ENCODE measurements at regions not wholly inside any gene's neighbourhood (a gene's known extent, or its start where the extent isn't known, plus 50 kb on each side); places are given as distances from the start of the nearest gene placed in this dataset.

GRCh38 chr1:199855580-199855979 is 171.9 kb upstream of the NR5A2 start:
- no peak overlapping the region for H3K27ac Mint-ChIP-seq (ENCODE audit: low read depth)
- H3K27me3 Mint-ChIP-seq, result peaks cover 35% of the 10 kb centered on the region
- H3K9me3 Mint-ChIP-seq, result no peaks in the 10 kb centered on the region
- DNase-seq (ENCODE audit: low spot score in 2 of 2) (no peak), ATAC-seq (replicated peaks; ENCODE audit: extremely low read depth, poor library complexity, severe bottlenecking) (no peak)
- no peak overlapping the region for H3K4me3 Mint-ChIP-seq
- no peaks in the 10 kb centered on the region for H3K36me3 Mint-ChIP-seq (ENCODE audit: insufficient read depth)
- H3K4me1 Mint-ChIP-seq, result no peaks in the 10 kb centered on the region

GRCh38 chr1:199856216-199856780 is 171.2 kb upstream of the NR5A2 start:
- ATAC-seq (replicated peaks; ENCODE audit: extremely low read depth, poor library complexity, severe bottlenecking) (no peak), DNase-seq (ENCODE audit: low spot score in 2 of 2) (no peak)
- H3K36me3 Mint-ChIP-seq (ENCODE audit: insufficient read depth), result no peaks in the 10 kb centered on the region
- no peak overlapping the region for H3K27ac Mint-ChIP-seq (ENCODE audit: low read depth)
- H3K4me1 Mint-ChIP-seq, result no peaks in the 10 kb centered on the region
- peaks cover 42% of the 10 kb centered on the region for H3K27me3 Mint-ChIP-seq
- H3K4me3 Mint-ChIP-seq, result no peak overlapping the region
- no peaks in the 10 kb centered on the region for H3K9me3 Mint-ChIP-seq

- DNase-seq (ENCODE audit: low spot score in 2 of 2) (no peak), ATAC-seq (replicated peaks; ENCODE audit: extremely low read depth, poor library complexity, severe bottlenecking) (no peak)
- Mint-ChIP-seq H3K36me3 (ENCODE audit: insufficient read depth) (no peaks in the 10 kb centered on the region), H3K27ac (ENCODE audit: low read depth) (no peak overlapping the region), H3K4me3 (no peak overlapping the region), H3K9me3 (no peaks in the 10 kb centered on the region), H3K4me1 (no peaks in the 10 kb centered on the region), H3K27me3 (peaks cover 50% of the 10 kb centered on the region)
Measured at GRCh38 chr1:199857108-199857507, 170.4 kb upstream of the NR5A2 start.

GRCh38 chr1:199857516-199857915 is 170.0 kb upstream of the NR5A2 start:
- no peaks in the 10 kb centered on the region for H3K4me1 Mint-ChIP-seq
- H3K36me3 Mint-ChIP-seq (ENCODE audit: insufficient read depth), result no peaks in the 10 kb centered on the region
- DNase-seq (ENCODE audit: low spot score in 2 of 2), result no peak
- H3K27me3 Mint-ChIP-seq, result peaks cover 50% of the 10 kb centered on the region
- no peak overlapping the region for H3K27ac Mint-ChIP-seq (ENCODE audit: low read depth)
- ATAC-seq (replicated peaks; ENCODE audit: extremely low read depth, poor library complexity, severe bottlenecking), result no peak
- H3K4me3 Mint-ChIP-seq, result no peak overlapping the region
- no peaks in the 10 kb centered on the region for H3K9me3 Mint-ChIP-seq

GRCh38 chr1:199858171-199858570 is 169.3 kb upstream of the NR5A2 start:
- Mint-ChIP-seq H3K9me3 (no peaks in the 10 kb centered on the region), H3K4me1 (no peaks in the 10 kb centered on the region), H3K27me3 (peaks cover 50% of the 10 kb centered on the region), H3K4me3 (no peak overlapping the region), H3K27ac (ENCODE audit: low read depth) (no peak overlapping the region), H3K36me3 (ENCODE audit: insufficient read depth) (no peaks in the 10 kb centered on the region)
- ATAC-seq (replicated peaks; ENCODE audit: extremely low read depth, poor library complexity, severe bottlenecking) (no peak), DNase-seq (ENCODE audit: low spot score in 2 of 2) (no peak)

- H3K9me3 Mint-ChIP-seq, result no peaks in the 10 kb centered on the region
Measured at GRCh38 chr1:199858856-199859255, 168.7 kb upstream of the NR5A2 start.

GRCh38 chr1:199859491-199859933 is 168.0 kb upstream of the NR5A2 start:
- no peak overlapping the region for H3K4me3 Mint-ChIP-seq
- no peak overlapping the region for H3K27ac Mint-ChIP-seq (ENCODE audit: low read depth)
- H3K9me3 Mint-ChIP-seq, result no peaks in the 10 kb centered on the region
- no peak for DNase-seq (ENCODE audit: low spot score in 2 of 2)
- peaks cover 48% of the 10 kb centered on the region for H3K27me3 Mint-ChIP-seq
- no peaks in the 10 kb centered on the region for H3K4me1 Mint-ChIP-seq
- H3K36me3 Mint-ChIP-seq (ENCODE audit: insufficient read depth), result no peaks in the 10 kb centered on the region
- no peak for ATAC-seq (replicated peaks; ENCODE audit: extremely low read depth, poor library complexity, severe bottlenecking)

More at GRCh38 chr1:199858856-199859255, 168.7 kb upstream of the NR5A2 start:
- DNase-seq (ENCODE audit: low spot score in 2 of 2) (no peak), ATAC-seq (replicated peaks; ENCODE audit: extremely low read depth, poor library complexity, severe bottlenecking) (no peak)
- Mint-ChIP-seq H3K27me3 (peaks cover 48% of the 10 kb centered on the region), H3K4me1 (no peaks in the 10 kb centered on the region), H3K36me3 (ENCODE audit: insufficient read depth) (no peaks in the 10 kb centered on the region), H3K4me3 (no peak overlapping the region), H3K27ac (ENCODE audit: low read depth) (no peak overlapping the region)

- H3K4me1 Mint-ChIP-seq, result no peaks in the 10 kb centered on the region
Measured at GRCh38 chr1:199861020-199861795, 166.3 kb upstream of the NR5A2 start.

GRCh38 chr1:199862047-199862446 is 165.5 kb upstream of the NR5A2 start:
- H3K27ac Mint-ChIP-seq (ENCODE audit: low read depth), result no peak overlapping the region
- ATAC-seq (replicated peaks; ENCODE audit: extremely low read depth, poor library complexity, severe bottlenecking) (no peak), DNase-seq (ENCODE audit: low spot score in 2 of 2) (no peak)
- no peaks in the 10 kb centered on the region for H3K4me1 Mint-ChIP-seq
- no peaks in the 10 kb centered on the region for H3K9me3 Mint-ChIP-seq
- no peak overlapping the region for H3K4me3 Mint-ChIP-seq
- H3K27me3 Mint-ChIP-seq, result peaks cover 63% of the 10 kb centered on the region
- no peaks in the 10 kb centered on the region for H3K36me3 Mint-ChIP-seq (ENCODE audit: insufficient read depth)

More at GRCh38 chr1:199861020-199861795, 166.3 kb upstream of the NR5A2 start:
- peaks cover 55% of the 10 kb centered on the region for H3K27me3 Mint-ChIP-seq
- no peaks in the 10 kb centered on the region for H3K9me3 Mint-ChIP-seq
- H3K27ac Mint-ChIP-seq (ENCODE audit: low read depth), result no peak overlapping the region
- ATAC-seq (replicated peaks; ENCODE audit: extremely low read depth, poor library complexity, severe bottlenecking), result no peak
- DNase-seq (ENCODE audit: low spot score in 2 of 2), result no peak
- no peaks in the 10 kb centered on the region for H3K36me3 Mint-ChIP-seq (ENCODE audit: insufficient read depth)
- no peak overlapping the region for H3K4me3 Mint-ChIP-seq

GRCh38 chr1:199866210-199866617 is 161.3 kb upstream of the NR5A2 start:
- Mint-ChIP-seq H3K4me1 (no peaks in the 10 kb centered on the region), H3K27ac (ENCODE audit: low read depth) (no peak overlapping the region), H3K36me3 (ENCODE audit: insufficient read depth) (no peaks in the 10 kb centered on the region), H3K27me3 (peaks cover 50% of the 10 kb centered on the region), H3K4me3 (no peak overlapping the region), H3K9me3 (no peaks in the 10 kb centered on the region)
- no peak for ATAC-seq (replicated peaks; ENCODE audit: extremely low read depth, poor library complexity, severe bottlenecking)
- DNase-seq (ENCODE audit: low spot score in 2 of 2), result no peak

GRCh38 chr1:199867601-199868000 is 159.9 kb upstream of the NR5A2 start:
- Mint-ChIP-seq H3K27ac (ENCODE audit: low read depth) (no peak overlapping the region), H3K27me3 (peaks cover 50% of the 10 kb centered on the region), H3K36me3 (ENCODE audit: insufficient read depth) (no peaks in the 10 kb centered on the region), H3K4me3 (no peak overlapping the region), H3K9me3 (no peaks in the 10 kb centered on the region), H3K4me1 (no peaks in the 10 kb centered on the region)
- ATAC-seq (replicated peaks; ENCODE audit: extremely low read depth, poor library complexity, severe bottlenecking) (no peak), DNase-seq (ENCODE audit: low spot score in 2 of 2) (no peak)

- Mint-ChIP-seq H3K9me3 (no peaks in the 10 kb centered on the region), H3K36me3 (ENCODE audit: insufficient read depth) (no peaks in the 10 kb centered on the region), H3K4me1 (no peaks in the 10 kb centered on the region), H3K4me3 (no peak overlapping the region), H3K27me3 (peaks cover 50% of the 10 kb centered on the region), H3K27ac (ENCODE audit: low read depth) (no peak overlapping the region)
- ATAC-seq (replicated peaks; ENCODE audit: extremely low read depth, poor library complexity, severe bottlenecking), result no peak
- DNase-seq (ENCODE audit: low spot score in 2 of 2), result no peak
Measured at GRCh38 chr1:199868777-199869176, 158.7 kb upstream of the NR5A2 start.

- no peak overlapping the region for H3K4me3 Mint-ChIP-seq
- DNase-seq (ENCODE audit: low spot score in 2 of 2), result no peak
- no peaks in the 10 kb centered on the region for H3K9me3 Mint-ChIP-seq
- no peak overlapping the region for H3K27ac Mint-ChIP-seq (ENCODE audit: low read depth)
- no peaks in the 10 kb centered on the region for H3K4me1 Mint-ChIP-seq
- no peaks in the 10 kb centered on the region for H3K36me3 Mint-ChIP-seq (ENCODE audit: insufficient read depth)
- peaks cover 18% of the 10 kb centered on the region for H3K27me3 Mint-ChIP-seq
- ATAC-seq (replicated peaks; ENCODE audit: extremely low read depth, poor library complexity, severe bottlenecking), result no peak
Measured at GRCh38 chr1:199875337-199875736, 152.2 kb upstream of the NR5A2 start.
